CD4-positive, alpha-beta T cell (primary cell): ENCODE measurements at regions not wholly inside any gene's neighbourhood (a gene's known extent, or its start where the extent isn't known, plus 50 kb on each side); places are given as distances from the start of the nearest gene placed in this dataset.
"Not testable (repeated sequence)": the region's sequence is repeated elsewhere in the genome, so short reads cannot be mapped to it uniquely, and the experiment has no call there.

Source experiments
- ATAC-seq: fragments of 200-7000 bp; cut with Tn5 transposase; one replicate; pipeline ENCODE4 v1.10.0; 2022; ENCODE audit warnings: mild to moderate bottlenecking; ENCODE audit not compliant: poor library complexity
- CTCF ChIA-PET: fragments of 350-600 bp; sonication (Branson Sonifier 250); formaldehyde crosslinking; loops from one replicate; lab custom pipeline; 2021; ENCODE audit warnings: antibody characterized with exemption, inconsistent platforms; lab: Charles Lee
- POLR2A ChIA-PET: fragments of 350-600 bp; sonication (Branson Sonifier 250); formaldehyde crosslinking; loops from one replicate; lab custom pipeline; 2021; ENCODE audit warnings: antibody characterized with exemption, inconsistent platforms; lab: Charles Lee
- DNase-seq, 14 experiments: peaks; one replicate each; pipeline ENCODE4 v3.0.0-alpha.2; 2013 to 2020; ENCODE audit warnings: mixed read lengths in 2 of 14
- H3K27ac ChIP-seq, 2 donors: one replicate each; pipeline versions ENCODE4 v1.5.1 to v1.7.0; 2013; ENCODE audit warnings: low read length in 2 of 2, low read depth in 1 of 2, mild to moderate bottlenecking in 1 of 2
- H3K27me3 ChIP-seq, 2 experiments: 1 replicate in 1 of 2; 2 replicates in 1 of 2; pipeline versions ENCODE4 v1.6.1 to v1.7.0; 2013; ENCODE audit warnings: low read length in 2 of 2, control low read depth in 1 of 2, mild to moderate bottlenecking in 1 of 2, moderate library complexity in 1 of 2; ENCODE audit not compliant: insufficient read depth in 2 of 2, control insufficient read depth in 1 of 2
- H3K36me3 ChIP-seq: one replicate; pipeline ENCODE4 v1.6.1; 2013; ENCODE audit warnings: low read length, control low read depth; ENCODE audit not compliant: insufficient read depth
- H3K4me1 ChIP-seq: one replicate; pipeline ENCODE4 v1.6.1; 2013; ENCODE audit warnings: low read length, control low read depth; ENCODE audit not compliant: insufficient read depth
- H3K4me3 ChIP-seq: one replicate; pipeline ENCODE4 v1.5.1; 2013; ENCODE audit warnings: mild to moderate bottlenecking, low read length, moderate library complexity
- H3K9me3 ChIP-seq, 2 experiments: 1 replicate in 1 of 2; 2 replicates in 1 of 2; pipeline versions ENCODE4 v1.6.1 to v1.7.0; 2013; ENCODE audit warnings: low read length in 2 of 2, mild to moderate bottlenecking in 2 of 2, control low read depth in 1 of 2, moderate library complexity in 1 of 2; ENCODE audit not compliant: control insufficient read depth in 1 of 2, insufficient read depth in 1 of 2
- H3K27ac Mint-ChIP-seq: one replicate; pipeline ENCODE4 v1.8.0; 2020; ENCODE audit warnings: mixed read lengths
- H3K27me3 Mint-ChIP-seq: one replicate; pipeline ENCODE4 v1.8.0; 2021; ENCODE audit warnings: mixed read lengths
- H3K36me3 Mint-ChIP-seq: one replicate; pipeline ENCODE4 v1.8.0; 2021; ENCODE audit warnings: low read depth, mixed read lengths
- H3K4me1 Mint-ChIP-seq: one replicate; pipeline ENCODE4 v1.8.0; 2021; ENCODE audit warnings: low read depth, mixed read lengths
- H3K4me3 Mint-ChIP-seq: one replicate; pipeline ENCODE4 v1.8.0; 2020; ENCODE audit warnings: mild to moderate bottlenecking, mixed read lengths
- H3K9me3 Mint-ChIP-seq: one replicate; pipeline ENCODE4 v1.8.0; 2020; ENCODE audit warnings: mixed read lengths
- CTCF ChIP-seq: fragments of 200-600 bp; IDR thresholded peaks from one replicate; pipeline ENCODE4 v1.8.0; 2022; ENCODE audit warnings: antibody characterized with exemption, mild to moderate bottlenecking
- intact Hi-C, 2 experiments: fragments of 100-400 bp; cut with DNase I in 1 of 2; cut with micrococcal nuclease in 1 of 2; formaldehyde crosslinking; loops; one replicate each; pipeline versions ENCODE4 v1.15.1 to v1.9.0; 2023 to 2025; cut with DNase I, micrococcal nuclease

GRCh38 chr5:118580949-118581348 is 407.4 kb downstream of the DTWD2 start:
- DNase-seq, result no peak
- Histone ChIP-seq H3K4me1 (no peaks in the 10 kb centered on the region), H3K27ac (no peak overlapping the region), H3K4me3 (no peak overlapping the region), H3K9me3 (no peaks in the 10 kb centered on the region), H3K27me3 (no peaks in the 10 kb centered on the region), H3K36me3 (no peaks in the 10 kb centered on the region)
- no peak overlapping the region for H3K4me3 Mint-ChIP-seq
- TF ChIP-seq CTCF, result no peak
- intact Hi-C loops, result no loop called here
- peaks cover 3% of the 10 kb centered on the region for H3K9me3 Mint-ChIP-seq
- ATAC-seq, result no peak
- no peak overlapping the region for H3K27ac Mint-ChIP-seq
- no peaks in the 10 kb centered on the region for H3K4me1 Mint-ChIP-seq
- CTCF ChIA-PET, result no interaction called here
- POLR2A ChIA-PET, result no interaction called here
- no peaks in the 10 kb centered on the region for H3K36me3 Mint-ChIP-seq
- H3K27me3 Mint-ChIP-seq, result no peaks in the 10 kb centered on the region

- Mint-ChIP-seq H3K27ac (no peak overlapping the region), H3K9me3 (peaks cover 5% of the 10 kb centered on the region), H3K27me3 (no peaks in the 10 kb centered on the region), H3K4me1 (no peaks in the 10 kb centered on the region), H3K4me3 (no peak overlapping the region), H3K36me3 (no peaks in the 10 kb centered on the region)
- Histone ChIP-seq H3K4me1 (no peaks in the 10 kb centered on the region), H3K4me3 (no peak overlapping the region), H3K9me3 (no peaks in the 10 kb centered on the region), H3K27ac (no peak overlapping the region), H3K27me3 (no peaks in the 10 kb centered on the region), H3K36me3 (no peaks in the 10 kb centered on the region)
- no peak for ATAC-seq
- TF ChIP-seq CTCF, result no peak
- ChIA-PET CTCF (no interaction called here), POLR2A (no interaction called here)
- DNase-seq, result no peak
- intact Hi-C loops, result no loop called here
Observed at GRCh38 chr5:118578093-118578492, 410.3 kb downstream of the DTWD2 start.

GRCh38 chr5:118577621-118578020 is 410.7 kb downstream of the DTWD2 start:
- Histone ChIP-seq H3K36me3 (no peaks in the 10 kb centered on the region), H3K27me3 (no peaks in the 10 kb centered on the region), H3K9me3 (no peaks in the 10 kb centered on the region), H3K4me3 (no peak overlapping the region), H3K27ac (no peak overlapping the region), H3K4me1 (no peaks in the 10 kb centered on the region)
- H3K9me3 Mint-ChIP-seq, result peaks cover 5% of the 10 kb centered on the region
- no peaks in the 10 kb centered on the region for H3K27me3 Mint-ChIP-seq
- ChIA-PET CTCF (no interaction called here), POLR2A (no interaction called here)
- H3K4me1 Mint-ChIP-seq, result no peaks in the 10 kb centered on the region
- no peak for TF ChIP-seq CTCF
- no peak overlapping the region for H3K4me3 Mint-ChIP-seq
- no peak for ATAC-seq
- H3K27ac Mint-ChIP-seq, result no peak overlapping the region
- no peaks in the 10 kb centered on the region for H3K36me3 Mint-ChIP-seq
- no peak for DNase-seq
- intact Hi-C loops, result no loop called here

- CTCF ChIA-PET, intact Hi-C loops, H3K27me3 Mint-ChIP-seq, H3K27ac Mint-ChIP-seq, H3K4me3 Mint-ChIP-seq, H3K36me3 ChIP-seq, H3K36me3 Mint-ChIP-seq, ATAC-seq, H3K9me3 ChIP-seq, H3K4me3 ChIP-seq, H3K4me1 ChIP-seq, DNase-seq, H3K27ac ChIP-seq, H3K27me3 ChIP-seq, POLR2A ChIA-PET, H3K4me1 Mint-ChIP-seq, H3K9me3 Mint-ChIP-seq: not testable (repeated sequence)
Observed at GRCh38 chr5:118570276-118570675, 418.1 kb downstream of the DTWD2 start.

- DNase-seq, POLR2A ChIA-PET, ATAC-seq, H3K27me3 ChIP-seq, H3K27me3 Mint-ChIP-seq, intact Hi-C loops, H3K4me1 Mint-ChIP-seq, CTCF ChIA-PET, H3K4me3 ChIP-seq, H3K27ac Mint-ChIP-seq, H3K9me3 ChIP-seq, H3K36me3 ChIP-seq, H3K27ac ChIP-seq, H3K36me3 Mint-ChIP-seq, H3K4me1 ChIP-seq, H3K9me3 Mint-ChIP-seq, H3K4me3 Mint-ChIP-seq: not testable (repeated sequence)
Observed at GRCh38 chr5:118569596-118569995, 418.8 kb downstream of the DTWD2 start.
